Stomach (tissue), 4 donors: ENCODE measurements at regions not wholly inside any gene's neighbourhood (a gene's known extent, or its start where the extent isn't known, plus 50 kb on each side); places are given as distances from the start of the nearest gene placed in this dataset.

Experiments used
- POLR2A ChIP-seq, 4 donors: fragments of 450-650 bp; IDR thresholded peaks; one replicate each; pipeline ENCODE4 v1.6.1; 2016; ENCODE audit warnings: antibody characterized with exemption in 4 of 4, control low read depth in 2 of 4, mild to moderate bottlenecking in 1 of 4, moderate library complexity in 1 of 4
- POLR2AphosphoS5 ChIP-seq, 3 donors: sonication (generic); formaldehyde crosslinking; IDR thresholded peaks; one replicate each; pipeline ENCODE4 v1.6.1; 2016; ENCODE audit warnings: antibody characterized with exemption in 3 of 3

- TF ChIP-seq POLR2AphosphoS5 (IDR thresholded peaks at IDR 0.05): no peak
- no peak for TF ChIP-seq POLR2A (IDR thresholded peaks at IDR 0.05)
These were observed 131.9 kb downstream of the AKR1D1 start for GRCh38 chr7:138208142-138208570.
